Umbilical cord (tissue), 1 donor: ENCODE measurements at regions not wholly inside any gene's neighbourhood (a gene's known extent, or its start where the extent isn't known, plus 50 kb on each side); places are given as distances from the start of the nearest gene placed in this dataset.
A peak's percentile ranks its signal among the peaks of the same experiment; 100 is the strongest.

Source experiments
- DNase-seq: peaks from one replicate; pipeline ENCODE4 v3.0.0-alpha.2; 2015; ENCODE audit warnings: low spot score

- DNase-seq: peak; percentile 32
Measured at GRCh38 chr7:42617806-42618457, 293.9 kb downstream of the C7orf25 start.

DNA sequence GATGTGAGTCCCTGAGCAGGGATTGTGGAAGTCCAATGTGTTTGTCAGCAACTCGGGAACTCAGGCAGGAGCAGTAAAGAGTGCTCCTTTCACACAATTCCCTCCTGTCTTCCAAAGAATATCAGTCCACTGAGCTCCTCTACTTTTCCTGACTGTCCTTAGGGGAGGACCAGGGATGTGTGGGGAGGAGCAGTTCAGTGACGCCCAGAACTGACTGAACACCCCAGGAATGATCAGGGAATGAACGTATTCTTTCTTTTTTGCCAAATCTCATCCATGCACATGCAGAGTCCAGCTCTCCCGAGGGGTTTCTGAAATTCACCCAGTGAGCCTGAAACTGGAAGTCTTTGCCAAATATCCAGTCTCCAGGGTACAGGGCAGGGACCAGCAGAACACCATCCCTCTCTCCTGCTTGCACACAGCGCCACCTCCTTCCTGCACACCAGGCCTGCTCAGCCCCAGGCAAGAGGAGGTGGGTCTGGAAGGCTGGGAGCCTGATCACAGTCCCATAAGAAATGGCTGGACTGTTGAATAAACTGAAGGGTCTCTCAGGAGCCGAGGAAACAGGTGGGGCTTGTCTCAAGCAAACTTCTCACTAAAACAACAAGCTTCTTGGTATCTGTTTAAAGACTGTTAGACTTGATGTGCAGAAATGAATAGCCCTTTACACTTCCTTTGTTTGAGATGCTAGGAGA is 294.7 kb downstream of the C7orf25 start:
- DNase-seq: no peak

- DNase-seq: no peak
Measured at GRCh38 chr7:42614636-42615035, 297.2 kb downstream of the C7orf25 start.

DNA sequence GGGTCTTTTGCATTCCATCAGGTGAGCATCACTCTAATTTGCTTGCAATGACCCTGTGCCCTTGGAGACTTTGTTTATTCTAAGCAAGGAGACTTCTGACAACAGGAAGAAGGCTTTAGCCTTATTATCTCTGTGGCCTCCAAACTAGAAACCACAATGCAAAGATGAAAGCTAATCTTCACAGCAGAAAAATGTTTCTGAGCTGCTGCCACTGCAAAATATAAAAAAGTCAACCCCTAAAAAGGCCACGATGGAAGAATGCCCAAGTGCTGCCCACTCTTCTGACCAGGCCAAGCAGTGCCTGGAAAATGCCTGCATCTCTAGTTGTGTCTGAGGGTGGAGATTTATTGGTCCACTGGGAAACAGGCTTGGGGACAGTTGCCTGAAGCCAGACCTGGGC is 299.9 kb downstream of the C7orf25 start:
- DNase-seq: peak; percentile 32

DNA sequence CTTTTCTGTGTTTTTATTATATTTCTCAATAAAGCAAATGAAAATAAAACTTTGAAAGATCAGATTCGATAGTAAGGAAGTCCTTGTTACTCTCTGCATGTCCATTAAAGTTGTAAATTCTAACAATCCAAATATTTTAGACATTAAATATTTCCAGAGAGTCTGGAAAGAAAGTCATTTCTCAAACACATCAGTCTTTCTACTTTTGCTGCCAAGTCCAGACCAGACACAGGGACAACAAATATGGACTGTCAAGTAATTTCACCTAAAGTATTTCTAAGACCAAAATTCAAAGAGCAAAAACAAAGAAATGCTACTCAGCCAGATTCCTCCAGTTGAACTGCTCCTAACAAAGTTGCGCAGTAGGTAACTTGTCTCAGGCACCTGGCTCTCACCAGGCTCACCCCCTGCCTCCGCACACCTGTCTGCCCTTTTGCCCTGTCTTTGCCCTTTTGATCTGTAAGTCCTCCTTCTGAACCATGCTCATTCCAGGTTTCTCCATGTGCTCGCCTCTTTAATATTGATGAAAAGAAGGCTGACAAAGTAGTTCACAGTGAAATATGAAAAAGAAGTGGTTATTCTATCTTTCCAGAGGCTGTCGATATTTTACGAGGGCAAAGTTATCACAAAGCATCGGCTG is 300.5 kb downstream of the C7orf25 start:
- peak; percentile 30 for DNase-seq

DNA sequence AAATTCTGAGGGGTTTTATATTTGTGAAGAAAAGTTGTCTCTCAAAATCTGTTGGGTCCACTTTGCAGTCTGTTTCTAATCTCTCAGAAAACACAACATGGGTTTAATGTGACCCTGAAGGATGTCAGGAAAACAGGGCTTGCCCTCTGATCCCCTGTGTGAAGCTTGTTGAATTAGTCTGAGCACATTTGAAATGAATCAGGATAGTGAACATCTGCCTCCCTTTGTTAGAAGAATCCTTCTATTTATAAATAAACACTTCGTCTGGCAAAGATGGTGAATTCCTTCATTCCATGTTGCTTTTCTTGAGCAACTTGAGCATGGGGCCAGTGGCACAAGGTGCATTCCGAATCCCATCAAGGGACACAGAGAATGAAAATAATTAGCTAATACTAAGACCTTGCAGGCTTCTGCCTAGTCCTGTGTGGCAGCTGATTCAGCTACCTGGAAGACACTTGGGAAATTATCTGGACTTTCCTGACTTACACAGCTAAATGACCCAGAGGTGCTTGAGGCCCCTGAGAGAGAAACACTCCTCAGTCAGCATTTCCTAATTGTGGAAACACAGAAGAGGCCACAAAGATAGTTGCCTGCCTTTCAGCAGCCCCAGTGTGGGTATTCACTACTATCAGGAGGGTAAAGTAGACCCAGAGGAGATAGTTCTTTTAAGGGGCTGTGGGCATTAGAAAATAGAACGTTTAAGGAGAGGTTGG is 305.5 kb downstream of the C7orf25 start:
- DNase-seq: no peak

- DNase-seq: no peak
Measured at GRCh38 chr7:42605406-42606192, 306.3 kb downstream of the C7orf25 start.

GRCh38 chr7:42603496-42603895 is 308.4 kb downstream of the C7orf25 start:
- no peak for DNase-seq

DNA sequence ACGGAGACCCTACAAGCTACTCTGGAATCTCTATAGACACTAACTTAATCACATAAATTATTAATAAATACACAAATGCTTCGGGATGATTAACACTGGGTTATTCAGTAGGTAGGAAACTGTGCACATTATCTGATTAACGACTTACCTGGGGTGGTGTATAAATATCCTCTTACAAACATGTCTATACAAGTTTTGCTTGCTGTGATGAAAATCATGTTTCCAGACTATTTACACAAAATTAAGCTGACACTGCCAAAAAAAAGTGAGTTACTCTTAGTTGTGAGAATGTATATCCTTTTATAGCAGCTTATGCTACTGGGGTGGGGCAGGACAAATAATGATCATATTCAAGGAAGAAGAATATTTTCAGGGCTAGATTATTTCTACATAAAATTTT is 314.6 kb downstream of the C7orf25 start:
- peak; percentile 41 for DNase-seq

DNA sequence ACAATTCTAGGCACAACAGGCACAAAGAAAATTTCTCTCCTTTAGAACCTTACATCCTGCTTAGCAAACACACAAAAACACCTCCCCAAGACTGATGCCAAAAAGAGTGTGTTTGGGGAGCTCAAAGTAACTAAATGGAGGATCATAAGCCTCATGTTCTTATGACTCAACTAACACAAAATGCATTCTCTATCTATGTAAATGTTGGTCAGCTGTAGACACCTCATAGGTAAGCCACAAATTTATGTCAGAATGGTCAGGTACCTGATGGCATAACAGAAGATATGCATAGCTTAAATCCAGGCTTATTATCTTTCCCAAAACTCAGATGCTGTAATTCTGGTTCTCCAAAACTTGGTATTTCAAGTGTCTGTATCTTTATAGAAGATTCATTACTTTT is 315.1 kb downstream of the C7orf25 start:
- no peak for DNase-seq

DNA sequence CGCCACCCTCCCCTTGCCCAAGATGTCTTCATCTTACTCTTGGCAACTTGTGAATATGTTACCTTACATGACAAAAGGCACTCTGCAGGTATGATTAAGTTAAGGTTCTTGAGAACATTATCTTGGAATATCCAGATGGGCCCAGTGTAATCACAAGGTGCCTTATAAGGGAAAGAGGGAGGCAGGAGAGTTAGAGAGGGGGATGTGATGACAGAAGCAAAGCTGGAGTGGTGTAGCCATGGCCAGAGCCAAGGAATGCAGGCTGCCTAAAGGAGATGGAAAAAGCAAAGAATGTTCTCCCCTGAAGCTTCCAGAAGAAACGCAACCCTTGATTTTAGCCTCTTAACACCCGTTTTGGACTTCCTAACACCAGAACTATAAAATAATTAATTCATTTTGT is 318.0 kb downstream of the C7orf25 start:
- no peak for DNase-seq

GRCh38 chr7:42590771-42591310 is 321.0 kb downstream of the C7orf25 start:
- DNase-seq: no peak

DNA sequence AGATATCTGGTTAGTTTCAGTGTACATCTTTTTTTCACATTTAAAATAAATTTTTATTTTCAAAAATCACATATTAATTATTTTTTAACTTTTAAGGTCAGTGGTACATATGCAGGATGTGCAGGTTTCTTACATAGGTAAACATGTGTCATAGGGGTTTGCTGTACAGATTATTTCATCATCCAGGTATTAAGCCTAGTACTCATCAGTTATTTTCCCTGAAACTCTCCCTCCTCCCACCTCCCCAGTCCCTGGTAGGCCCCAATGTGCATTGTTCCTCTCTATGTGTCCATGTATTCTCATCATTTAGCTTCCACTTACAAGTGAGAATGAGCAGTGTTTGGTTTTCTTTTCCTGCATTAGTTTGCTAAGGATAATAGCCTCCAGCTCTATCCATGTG is 323.0 kb downstream of the C7orf25 start:
- no peak for DNase-seq

DNA sequence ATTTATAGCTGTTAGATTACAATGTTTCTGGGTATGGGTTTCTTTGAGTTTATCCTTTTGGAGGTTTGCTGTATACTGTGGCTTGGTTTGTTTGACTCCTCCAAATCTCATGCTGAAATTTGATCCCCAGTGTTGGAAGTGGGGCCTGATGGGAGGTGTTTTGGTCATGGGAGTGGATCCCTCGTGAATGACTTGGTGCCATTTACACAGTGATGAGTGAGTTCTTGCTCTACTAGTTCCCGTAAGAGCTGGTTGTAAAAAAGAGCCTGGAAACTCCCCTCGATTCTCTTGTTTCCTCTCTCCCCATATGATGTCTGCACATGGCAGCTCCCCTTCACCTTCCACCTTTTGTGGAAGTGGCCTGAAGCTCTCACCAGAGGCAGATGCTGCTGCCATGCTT is 324.1 kb downstream of the C7orf25 start:
- DNase-seq: no peak

DNA sequence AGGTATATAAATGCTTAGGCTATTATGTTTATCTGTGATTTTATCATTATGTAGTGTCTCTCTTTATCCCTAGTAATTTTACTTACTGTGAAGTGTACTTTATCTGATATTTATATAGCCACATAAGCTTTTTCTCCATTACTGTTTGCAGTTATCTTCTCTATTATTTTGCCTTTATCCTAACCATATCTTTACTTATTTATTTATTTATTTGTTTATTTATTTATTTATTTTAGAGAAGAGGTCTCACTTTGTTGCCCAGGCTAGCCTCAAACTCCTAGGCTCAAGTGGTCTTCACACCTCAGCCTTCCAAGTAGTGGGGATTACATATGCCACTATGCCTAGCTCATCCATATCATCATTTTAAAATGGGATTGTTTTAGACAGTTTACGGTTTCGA is 331.8 kb downstream of the C7orf25 start:
- DNase-seq: no peak

DNA sequence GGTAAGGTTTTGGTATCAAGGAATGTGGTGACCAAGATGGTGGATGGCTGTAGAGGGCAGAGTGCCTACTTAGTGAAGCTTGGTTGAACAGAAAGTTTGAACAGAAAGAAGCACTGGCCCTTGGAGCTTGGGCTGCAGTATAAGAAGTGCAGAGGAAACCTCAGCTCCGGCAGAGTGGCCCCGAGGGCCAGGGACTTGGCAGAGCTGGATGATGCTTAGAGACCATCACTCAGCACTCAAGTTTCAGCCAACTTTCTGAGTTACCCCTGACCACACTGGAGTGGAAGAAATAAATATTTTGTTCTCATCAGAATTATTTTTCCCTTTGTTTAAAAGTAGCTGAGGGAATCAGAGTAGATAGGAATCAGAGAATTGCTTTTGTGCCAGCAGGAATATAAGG is 336.7 kb downstream of the C7orf25 start:
- DNase-seq: no peak

- DNase-seq: peak; percentile 12
Measured at GRCh38 chr7:42574685-42575084, 337.2 kb downstream of the C7orf25 start.

DNA sequence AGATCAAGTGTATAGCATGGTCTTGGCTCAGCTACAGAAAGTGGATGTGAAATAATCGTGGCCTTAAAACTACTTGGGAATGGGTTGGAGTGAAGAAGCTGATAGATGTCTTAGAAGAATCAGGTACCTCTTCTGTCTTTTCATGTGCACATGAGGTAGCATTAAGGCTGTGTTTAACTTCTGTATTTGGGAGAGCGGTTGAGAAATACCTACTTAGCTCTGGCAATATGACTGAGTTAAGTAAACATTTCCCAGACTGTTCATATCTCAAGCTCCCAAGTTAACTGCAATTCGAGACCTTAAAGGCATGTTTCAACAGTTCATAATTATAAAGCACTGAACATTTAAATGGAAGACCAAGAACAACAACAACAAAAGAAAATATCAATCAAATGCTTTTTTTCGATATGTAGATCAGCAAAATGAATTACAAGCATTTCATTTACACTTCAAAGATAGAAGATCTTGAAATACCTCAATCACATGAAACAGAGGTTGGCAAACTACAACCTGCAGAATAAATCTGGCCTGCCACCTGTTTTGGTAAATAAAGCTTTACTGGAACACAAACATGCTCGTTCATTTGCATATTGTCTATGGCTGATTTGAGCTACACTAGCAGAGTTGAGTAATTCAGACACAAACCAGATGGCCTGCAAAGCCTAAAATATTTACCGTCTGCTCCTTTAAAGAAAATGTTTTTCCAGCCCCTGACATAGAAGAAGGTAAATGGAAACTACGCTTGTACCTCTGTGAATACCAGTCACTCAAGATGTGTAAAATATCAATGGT is 337.1 kb upstream of the GLI3 start:
- peak; percentile 73 for DNase-seq

- no peak for DNase-seq
Measured at GRCh38 chr7:42572561-42572960, 335.6 kb upstream of the GLI3 start.

- no peak for DNase-seq
Measured at GRCh38 chr7:42572056-42572455, 335.0 kb upstream of the GLI3 start.

- no peak for DNase-seq
Measured at GRCh38 chr7:42570944-42571343, 333.9 kb upstream of the GLI3 start.
